Activated CD4-positive, alpha-beta T cell treated with anti-CD3 and anti-CD28 coated beads, Interleukin-2, amount 50 U/mL, for 1 hour (primary cell): ENCODE measurements at regions not wholly inside any gene's neighbourhood (a gene's known extent, or its start where the extent isn't known, plus 50 kb on each side); places are given as distances from the start of the nearest gene placed in this dataset.
"Not testable (repeated sequence)": the region's sequence is repeated elsewhere in the genome, so short reads cannot be mapped to it uniquely, and the experiment has no call there.

Experiments used
- DNase-seq: peaks from one replicate; pipeline ENCODE4 v3.0.0-alpha.2; 2020

GRCh38 chr7:114812570-114812969 lies 109.3 kb upstream of the MDFIC start:
- no peak for DNase-seq

DNA sequence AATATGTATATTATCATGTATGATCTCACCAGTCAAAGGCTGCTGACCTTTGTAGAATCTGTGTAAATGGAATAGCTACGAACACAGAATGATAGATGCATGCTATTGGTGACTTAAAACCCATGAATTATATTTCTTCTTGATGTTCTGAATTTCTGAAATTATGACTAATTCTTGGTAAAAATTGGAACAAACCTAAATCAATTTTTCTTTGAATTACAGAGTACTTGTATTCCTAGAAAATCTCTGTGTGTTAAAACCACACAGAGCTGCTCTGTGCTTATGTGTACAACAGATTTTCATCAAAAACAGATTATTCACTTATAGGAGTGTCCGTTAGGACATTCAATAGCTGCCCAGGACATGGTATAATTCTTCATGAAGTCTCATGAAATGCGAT lies 108.3 kb upstream of the MDFIC start:
- no peak for DNase-seq

GRCh38 chr7:114817036-114817435 lies 104.9 kb upstream of the MDFIC start:
- DNase-seq = not testable (repeated sequence)

GRCh38 chr7:114818501-114818900 lies 103.4 kb upstream of the MDFIC start:
- DNase-seq = no peak

GRCh38 chr7:114819616-114820362 lies 102.1 kb upstream of the MDFIC start:
- DNase-seq = no peak

DNA sequence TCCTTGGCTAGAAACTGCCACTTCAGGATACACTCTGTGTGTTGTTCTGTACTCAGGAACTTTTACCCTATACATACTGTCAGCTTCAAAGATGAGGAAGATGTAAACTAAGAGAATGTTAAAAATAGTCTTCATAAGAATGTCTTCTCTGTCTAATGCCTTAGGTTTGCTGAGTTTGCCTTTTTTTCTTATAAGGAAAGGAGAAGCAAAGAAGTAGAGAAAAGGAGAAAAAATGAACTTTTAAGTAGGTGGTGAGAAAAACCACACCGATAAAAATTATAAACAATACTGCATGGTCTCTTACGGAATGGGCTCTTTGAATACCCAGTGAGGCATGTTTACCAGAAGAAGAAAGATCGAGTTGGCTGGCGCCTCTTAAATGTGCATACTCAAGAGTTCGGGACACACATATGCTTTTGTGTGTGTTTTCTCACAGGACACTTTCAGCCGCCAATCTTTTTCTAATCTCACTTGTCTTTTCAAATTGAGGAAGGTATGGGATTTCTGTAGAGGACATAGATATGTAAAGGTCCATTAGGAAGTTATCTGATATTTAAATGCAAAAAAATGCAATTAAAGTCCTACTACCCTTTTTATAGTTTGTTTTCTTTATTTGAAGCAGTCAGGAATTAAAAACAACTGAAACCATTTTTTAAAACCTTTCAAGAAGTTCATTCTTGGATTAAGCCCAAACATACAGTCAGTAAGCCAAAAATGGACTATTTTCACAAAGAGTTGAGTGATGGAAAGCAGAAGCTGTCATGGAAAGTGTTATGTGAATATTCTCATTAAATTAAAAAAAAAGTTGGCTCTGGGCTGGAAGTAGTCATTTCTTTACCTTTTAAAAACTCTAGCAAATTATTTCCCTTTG lies 100.6 kb upstream of the MDFIC start:
- no peak for DNase-seq

DNA sequence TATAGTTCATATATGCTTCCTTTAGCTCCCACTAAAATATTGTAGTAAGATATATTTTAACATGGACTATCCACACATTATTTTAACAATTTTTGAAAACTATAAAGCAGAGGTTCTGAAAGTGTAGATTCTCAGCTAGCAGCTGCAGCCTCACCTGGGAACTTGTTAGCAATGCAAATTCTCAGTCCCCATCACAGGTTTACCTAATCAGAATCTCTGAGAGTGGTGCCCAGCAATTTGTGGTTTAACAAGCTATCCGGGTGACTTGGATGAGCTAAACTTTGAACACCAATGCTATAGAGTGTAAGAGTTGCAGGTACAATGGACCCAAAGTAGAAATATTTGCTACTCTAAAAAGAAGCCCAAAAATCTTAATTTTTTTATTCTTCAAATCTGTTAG lies 99.8 kb upstream of the MDFIC start:
- no peak for DNase-seq

DNA sequence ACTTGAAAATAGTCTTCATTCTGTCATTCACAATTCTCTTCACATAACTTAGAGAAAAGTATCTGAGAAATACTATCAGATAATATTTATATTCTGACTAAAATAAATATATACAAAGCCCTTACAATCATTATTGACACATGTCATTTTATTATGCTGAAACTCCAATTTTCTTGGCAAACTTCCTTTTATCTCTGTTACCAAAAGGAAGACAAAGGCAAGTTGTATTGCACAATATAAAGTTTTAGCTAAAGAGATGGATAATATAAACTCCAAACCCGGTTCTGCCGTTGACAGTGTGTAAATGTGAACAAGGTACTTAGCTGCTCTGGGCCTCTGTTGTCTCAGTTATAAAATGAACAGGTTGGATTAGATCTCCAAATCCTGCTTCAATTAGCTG lies 99.0 kb upstream of the MDFIC start:
- no peak for DNase-seq

- no peak for DNase-seq
Observed at GRCh38 chr7:114823290-114823689, 98.6 kb upstream of the MDFIC start.

- peak; percentile 1 for DNase-seq
Observed at GRCh38 chr7:114825423-114825951, 96.4 kb upstream of the MDFIC start.

DNA sequence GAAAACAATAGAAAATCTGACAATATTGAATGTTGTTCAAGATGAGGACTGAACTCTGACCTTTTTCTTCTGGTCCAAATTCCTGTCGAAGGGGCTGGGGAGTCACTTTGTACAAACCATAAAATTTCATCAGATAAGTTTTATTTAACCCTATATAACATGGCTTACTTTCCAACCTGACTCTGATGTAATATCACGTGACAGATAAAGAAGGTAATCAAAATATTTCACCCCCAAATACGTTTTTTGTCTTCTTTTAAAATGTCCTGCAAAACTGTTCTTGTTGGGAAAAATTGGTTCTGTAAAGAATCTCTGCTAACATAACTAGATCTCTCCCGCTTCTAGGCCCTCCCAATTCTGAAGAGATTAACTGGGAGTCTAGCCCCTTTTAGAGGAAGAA lies 90.9 kb upstream of the MDFIC start:
- DNase-seq = no peak

- DNase-seq = no peak
Observed at GRCh38 chr7:114832906-114833595, 88.8 kb upstream of the MDFIC start.

- DNase-seq = no peak
Observed at GRCh38 chr7:114835303-114835702, 86.6 kb upstream of the MDFIC start.

DNA sequence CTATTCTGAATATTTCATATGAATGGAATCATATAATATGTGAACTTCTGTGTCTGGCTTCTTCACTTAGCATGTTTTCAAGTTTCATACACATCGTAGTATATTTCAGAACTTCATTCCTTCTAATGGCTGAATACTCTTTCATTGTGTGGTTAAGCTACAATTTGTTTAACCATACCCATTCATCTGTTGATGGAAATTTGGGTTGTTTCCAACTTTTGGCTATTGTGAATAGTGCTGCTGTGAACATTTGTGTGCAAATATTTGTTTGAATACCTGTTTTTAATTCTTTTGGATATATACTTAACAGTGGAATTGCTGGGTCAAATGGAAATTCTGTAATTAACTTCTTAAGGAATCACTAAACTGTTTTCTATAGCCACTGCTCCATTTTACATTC lies 86.0 kb upstream of the MDFIC start:
- DNase-seq = no peak

DNA sequence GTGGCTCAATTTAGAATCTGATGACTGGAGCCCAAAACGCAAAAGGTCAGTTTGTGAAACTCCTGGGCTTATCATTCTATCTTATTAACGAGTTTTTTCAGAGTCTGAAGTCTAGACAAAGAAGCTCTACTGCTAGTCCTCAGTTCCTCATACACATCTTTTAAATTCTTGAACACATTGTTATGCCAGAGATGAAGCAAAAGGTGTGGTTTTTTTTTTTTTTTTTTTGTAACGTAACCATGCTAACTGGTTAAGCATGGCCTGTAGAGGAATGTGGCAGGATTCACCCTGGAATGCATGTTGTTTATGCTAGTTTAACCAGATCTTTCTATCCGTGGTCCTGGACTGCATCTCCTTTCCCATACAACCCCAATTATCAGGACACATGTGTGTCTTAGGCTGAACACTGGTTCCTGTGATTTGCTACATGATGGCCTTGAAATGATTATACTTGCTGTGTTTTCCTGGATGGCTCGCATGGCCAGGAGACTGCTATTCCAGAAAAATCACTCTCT lies 79.3 kb upstream of the MDFIC start:
- no peak for DNase-seq

GRCh38 chr7:114843102-114843501 lies 78.8 kb upstream of the MDFIC start:
- DNase-seq = no peak

GRCh38 chr7:114851406-114852061 lies 70.4 kb upstream of the MDFIC start:
- DNase-seq = no peak

DNA sequence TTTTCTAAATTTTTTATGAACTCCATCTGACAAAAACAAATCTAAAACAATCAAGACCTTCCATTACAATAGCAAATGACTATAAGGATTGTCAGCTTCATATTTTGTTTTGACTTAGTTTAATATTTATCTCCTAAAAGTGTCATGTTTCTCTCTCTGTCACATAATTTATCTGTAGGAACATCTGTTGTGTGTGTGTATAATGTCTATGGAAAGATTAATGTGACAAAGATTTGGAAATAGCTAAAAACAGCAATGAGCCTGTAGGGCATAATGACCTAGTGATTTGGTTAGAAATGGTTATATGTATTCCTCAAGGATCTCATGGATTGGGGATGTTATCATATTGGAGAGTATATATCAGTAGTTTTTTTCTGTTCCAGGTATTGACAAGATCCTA lies 69.6 kb upstream of the MDFIC start:
- no peak for DNase-seq

DNA sequence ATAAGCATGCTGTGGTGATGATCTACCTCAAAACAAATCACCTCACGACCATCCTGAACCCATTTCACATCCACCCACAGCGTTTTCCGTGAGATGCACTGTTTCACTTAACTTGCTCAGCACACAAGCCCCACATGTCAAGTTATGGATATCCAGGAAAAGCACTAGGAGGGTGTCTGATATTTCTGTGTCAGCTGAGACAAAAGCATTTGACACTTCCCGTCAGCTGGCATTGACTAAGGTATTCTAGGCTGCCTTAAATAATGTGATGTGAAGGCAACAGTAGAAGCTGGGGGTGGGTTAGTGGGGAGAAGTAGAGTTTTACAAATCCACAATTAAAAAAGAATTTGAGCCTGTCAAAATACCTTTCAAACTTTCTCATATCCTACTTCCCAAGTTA lies 68.7 kb upstream of the MDFIC start:
- DNase-seq = no peak

DNA sequence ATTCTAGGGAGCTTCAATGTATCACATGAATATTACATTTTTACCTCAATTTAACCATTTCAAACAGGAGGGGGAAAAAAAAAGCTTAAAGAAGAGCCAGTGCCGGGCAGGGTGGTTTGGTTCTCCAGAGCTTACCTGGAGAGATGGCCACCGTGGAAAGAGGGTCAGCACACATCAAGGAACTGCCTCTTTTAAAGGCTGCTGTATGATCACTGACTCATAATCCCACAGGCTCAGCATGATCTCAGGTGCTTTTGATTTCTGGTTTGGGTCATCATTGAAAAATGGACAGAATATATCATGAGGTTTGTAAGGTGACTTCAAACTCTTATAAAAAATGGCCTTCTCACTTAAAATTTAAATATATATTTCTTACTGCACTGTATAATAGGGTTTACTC lies 67.5 kb upstream of the MDFIC start:
- DNase-seq = no peak

DNA sequence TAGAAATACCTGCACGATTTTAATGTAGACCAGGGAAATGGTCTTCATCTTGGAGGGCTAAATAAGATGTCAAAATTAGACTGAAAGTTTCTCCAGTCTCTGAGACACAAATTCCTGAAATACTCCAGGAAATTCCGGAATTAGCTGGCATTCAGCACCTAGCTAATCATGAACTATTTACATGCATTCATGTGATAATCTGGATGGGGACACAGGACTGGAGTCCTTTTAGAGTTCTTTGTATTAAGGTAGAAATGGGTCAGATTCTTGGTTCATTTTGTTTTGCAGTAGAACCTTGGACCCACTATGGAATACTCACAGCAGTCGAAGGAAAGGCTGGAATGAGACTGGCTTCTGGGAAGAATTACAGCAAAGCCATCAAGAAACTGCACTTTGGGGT lies 65.3 kb upstream of the MDFIC start:
- no peak for DNase-seq

GRCh38 chr7:114857605-114858004 lies 64.3 kb upstream of the MDFIC start:
- no peak for DNase-seq

DNA sequence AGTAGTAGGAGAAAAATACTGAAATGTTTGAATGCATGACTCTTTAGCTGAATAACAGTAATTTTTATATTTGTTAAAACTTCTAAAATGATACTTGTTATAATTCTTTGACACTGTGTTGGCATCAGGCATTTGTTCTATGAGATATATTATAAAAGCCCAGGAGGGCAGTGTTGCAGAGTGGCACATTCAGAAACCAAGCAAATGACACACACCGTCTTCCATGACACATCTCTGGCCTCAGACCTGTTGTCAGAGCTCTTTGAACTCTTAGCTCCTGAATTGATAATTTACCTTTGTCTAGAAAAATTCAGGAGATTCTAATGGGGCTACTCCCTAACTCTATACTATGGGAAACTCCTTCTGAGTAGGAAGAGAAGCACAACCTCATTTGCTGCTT lies 62.4 kb upstream of the MDFIC start:
- DNase-seq = no peak
